ENCODE measurements at regions not wholly inside any gene's neighbourhood (a gene's known extent, or its start where the extent isn't known, plus 50 kb on each side); places are given as distances from the start of the nearest gene placed in this dataset.

DNA sequence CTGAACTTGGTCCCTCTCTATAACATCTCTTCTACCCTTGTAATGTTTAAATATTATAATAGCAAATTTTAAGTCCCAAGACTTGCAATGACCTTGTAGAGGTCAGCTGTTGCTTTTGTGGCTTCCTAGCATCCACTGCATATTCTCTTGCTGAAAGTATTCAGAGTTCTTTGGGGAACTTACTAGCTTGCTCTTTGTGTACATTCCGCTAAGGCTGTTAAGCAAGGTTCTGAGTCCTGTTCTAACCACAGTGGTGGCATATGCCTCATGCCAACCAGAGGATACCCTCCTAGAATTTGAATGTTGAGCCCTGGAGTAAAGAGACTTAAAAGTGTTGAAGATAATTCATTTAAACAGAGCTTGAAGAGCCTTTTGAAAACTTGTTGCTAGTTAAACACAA lies 570.9 kb downstream of the TLE1 start:
- Histone ChIP-seq H3K27me3 (ENCODE audit: control insufficient read depth, extremely low read depth, insufficient read depth, low read length) (no peaks in the 10 kb centered on the region), H3K4me3 (ENCODE audit: control insufficient read depth in 2 of 3, extremely low read depth in 1 of 3, insufficient read depth in 2 of 3, low read depth in 1 of 3, low read length in 3 of 3) (no peak overlapping the region), H3K79me2 (ENCODE audit: control insufficient read depth, insufficient read depth, low read length) (no peaks in the 10 kb centered on the region), H3K4me1 (ENCODE audit: control insufficient read depth, extremely low read depth, insufficient read depth, low read length) (no peaks in the 10 kb centered on the region), H2AFZ (ENCODE audit: control insufficient read depth, low read length) (no peak overlapping the region), H3K9me3 (ENCODE audit: control insufficient read depth, low read depth, low read length) (no peaks in the 10 kb centered on the region), H4K20me1 (ENCODE audit: control insufficient read depth, extremely low read depth, insufficient read depth, low read length) (no peaks in the 10 kb centered on the region), H3K4me2 (ENCODE audit: control insufficient read depth, extremely low read depth, insufficient read depth, low read depth, low read length) (no peak overlapping the region), H3K9me1 (ENCODE audit: control insufficient read depth, extremely low read depth, insufficient read depth, low read length) (no peaks in the 10 kb centered on the region), H3K9ac (ENCODE audit: control insufficient read depth, extremely low read depth, insufficient read depth, low read length) (no peak overlapping the region), H3K36me3 (ENCODE audit: control insufficient read depth in 2 of 2, extremely low read depth in 1 of 2, insufficient read depth in 2 of 2, low read length in 2 of 2) (no peaks in the 10 kb centered on the region), H3K27ac (ENCODE audit: control insufficient read depth, insufficient read depth, low read length) (no peak overlapping the region)
- DNase-seq (ENCODE audit: low read depth, low spot score): no peak
- dilution Hi-C loops (cut with MboI; ENCODE audit: extremely low pct_ligation_motif_present, low sequenced_read_pairs): no loop called here
- TF ChIP-seq, protein P1, sequence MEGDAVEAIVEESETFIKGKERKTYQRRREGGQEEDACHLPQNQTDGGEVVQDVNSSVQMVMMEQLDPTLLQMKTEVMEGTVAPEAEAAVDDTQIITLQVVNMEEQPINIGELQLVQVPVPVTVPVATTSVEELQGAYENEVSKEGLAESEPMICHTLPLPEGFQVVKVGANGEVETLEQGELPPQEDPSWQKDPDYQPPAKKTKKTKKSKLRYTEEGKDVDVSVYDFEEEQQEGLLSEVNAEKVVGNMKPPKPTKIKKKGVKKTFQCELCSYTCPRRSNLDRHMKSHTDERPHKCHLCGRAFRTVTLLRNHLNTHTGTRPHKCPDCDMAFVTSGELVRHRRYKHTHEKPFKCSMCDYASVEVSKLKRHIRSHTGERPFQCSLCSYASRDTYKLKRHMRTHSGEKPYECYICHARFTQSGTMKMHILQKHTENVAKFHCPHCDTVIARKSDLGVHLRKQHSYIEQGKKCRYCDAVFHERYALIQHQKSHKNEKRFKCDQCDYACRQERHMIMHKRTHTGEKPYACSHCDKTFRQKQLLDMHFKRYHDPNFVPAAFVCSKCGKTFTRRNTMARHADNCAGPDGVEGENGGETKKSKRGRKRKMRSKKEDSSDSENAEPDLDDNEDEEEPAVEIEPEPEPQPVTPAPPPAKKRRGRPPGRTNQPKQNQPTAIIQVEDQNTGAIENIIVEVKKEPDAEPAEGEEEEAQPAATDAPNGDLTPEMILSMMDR (optimal IDR thresholded peaks at IDR 0.05 in 1 of 3, IDR thresholded peaks at IDR 0.05 in 1 of 3, conservative IDR thresholded peaks at IDR 0.05 in 1 of 3; ENCODE audit: extremely low read depth in 1 of 3, insufficient read depth in 2 of 3, low read length in 3 of 3): no peak
- TF ChIP-seq EZH2 (IDR thresholded peaks at IDR 0.05; ENCODE audit: low read length): no peak
- no peak for FAIRE-seq

DNA sequence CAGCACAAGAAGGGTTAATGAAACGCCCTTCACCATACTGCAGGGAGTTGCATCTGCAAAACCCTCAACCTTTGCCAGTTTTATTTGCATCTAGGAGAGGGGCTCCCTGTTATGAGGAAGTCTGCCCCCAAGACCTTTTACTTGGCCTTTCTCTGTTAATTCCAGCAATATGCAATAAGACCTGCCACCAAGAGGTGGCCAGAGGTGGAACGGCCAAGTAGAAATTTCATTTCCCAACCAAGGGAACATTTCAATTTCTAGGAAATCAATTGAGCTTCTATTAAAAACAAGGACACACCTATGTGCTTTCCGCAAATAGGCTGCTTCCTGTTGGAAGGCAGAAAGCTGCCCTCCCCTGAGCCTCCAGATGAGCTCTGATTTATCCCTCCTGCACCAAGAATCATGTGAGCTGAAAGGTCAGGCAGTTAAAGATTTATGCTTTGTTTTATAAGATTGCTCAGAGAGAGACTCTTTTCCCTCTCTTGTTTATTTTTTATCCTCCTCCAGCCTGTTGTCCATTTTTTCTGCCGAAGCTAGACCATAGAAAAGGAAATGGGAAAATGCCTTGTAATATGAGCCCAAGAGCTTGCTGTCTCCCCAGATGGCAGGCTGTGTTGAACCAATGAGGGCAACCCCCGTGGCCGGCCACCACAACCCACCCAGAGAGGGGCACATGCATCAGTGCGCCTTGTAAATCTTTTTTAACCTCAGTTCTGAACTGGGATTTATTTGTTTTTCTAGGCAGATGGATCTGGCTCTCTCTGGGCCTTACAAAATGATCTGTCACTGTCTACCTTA lies 572.8 kb downstream of the TLE1 start:
- Histone ChIP-seq H3K79me2 (ENCODE audit: control insufficient read depth, insufficient read depth, low read length) (no peaks in the 10 kb centered on the region), H4K20me1 (ENCODE audit: control insufficient read depth, extremely low read depth, insufficient read depth, low read length) (no peaks in the 10 kb centered on the region), H3K9me1 (ENCODE audit: control insufficient read depth, extremely low read depth, insufficient read depth, low read length) (no peaks in the 10 kb centered on the region), H3K4me2 (ENCODE audit: control insufficient read depth, extremely low read depth, insufficient read depth, low read depth, low read length) (no peak overlapping the region), H2AFZ (ENCODE audit: control insufficient read depth, low read length) (no peak overlapping the region), H3K36me3 (ENCODE audit: control insufficient read depth in 2 of 2, extremely low read depth in 1 of 2, insufficient read depth in 2 of 2, low read length in 2 of 2) (no peaks in the 10 kb centered on the region), H3K9ac (ENCODE audit: control insufficient read depth, extremely low read depth, insufficient read depth, low read length) (no peak overlapping the region), H3K9me3 (ENCODE audit: control insufficient read depth, low read depth, low read length) (no peaks in the 10 kb centered on the region), H3K4me1 (ENCODE audit: control insufficient read depth, extremely low read depth, insufficient read depth, low read length) (no peaks in the 10 kb centered on the region), H3K27me3 (ENCODE audit: control insufficient read depth, extremely low read depth, insufficient read depth, low read length) (no peaks in the 10 kb centered on the region), H3K27ac (ENCODE audit: control insufficient read depth, insufficient read depth, low read length) (no peak overlapping the region), H3K4me3 (ENCODE audit: control insufficient read depth in 2 of 3, extremely low read depth in 1 of 3, insufficient read depth in 2 of 3, low read depth in 1 of 3, low read length in 3 of 3) (no peak overlapping the region)
- dilution Hi-C loops (cut with MboI; ENCODE audit: extremely low pct_ligation_motif_present, low sequenced_read_pairs): no loop called here
- FAIRE-seq (no peak), DNase-seq (ENCODE audit: low read depth, low spot score) (no peak)
- TF ChIP-seq, protein P1 (optimal IDR thresholded peaks at IDR 0.05 in 1 of 3, IDR thresholded peaks at IDR 0.05 in 1 of 3, conservative IDR thresholded peaks at IDR 0.05 in 1 of 3; ENCODE audit: extremely low read depth in 1 of 3, insufficient read depth in 2 of 3, low read length in 3 of 3): no peak
- no peak for TF ChIP-seq EZH2 (IDR thresholded peaks at IDR 0.05; ENCODE audit: low read length)
